HepG2 (cell line): ENCODE measurements at regions not wholly inside any gene's neighbourhood (a gene's known extent, or its start where the extent isn't known, plus 50 kb on each side); places are given as distances from the start of the nearest gene placed in this dataset.

Experiments used
- ATAC-seq: fragments of 200-7000 bp; cut with Tn5 transposase; 3 replicates; pipeline ENCODE4 v1.9.1; 2020; ENCODE audit warnings: mild to moderate bottlenecking, moderate library complexity
- BruUV-seq: library from RNA; stranded (reverse); fragments of 400-500 nt; replicated peaks from 2 replicates; lab custom pipeline; 2021; lab: Mats Ljungman, UMichigan
- CTCF ChIA-PET: fragments of 300-600 bp; formaldehyde crosslinking; extraction: SDS; loops from one replicate; lab custom pipeline; 2021; ENCODE audit warnings: low total read pairs, inconsistent platforms, low intra/inter-chr PET ratio; lab: Yijun Ruan, JAX
- POLR2A ChIA-PET: fragments of 350-600 bp; sonication (Branson Sonifier 250); formaldehyde crosslinking; loops from one replicate; lab custom pipeline; 2020; ENCODE audit warnings: antibody characterized with exemption, inconsistent platforms; lab: Yijun Ruan, JAX
- DNase-seq: peaks from one replicate; pipeline ENCODE4 v3.0.0-alpha.2; 2015; ENCODE audit warnings: low spot score
- FAIRE-seq: peaks from 3 replicates; lab custom pipeline; 2011; peaks lifted over from hg19 to GRCh38; lab: Jason Lieb, UNC
- H2AFZ ChIP-seq: one replicate; pipeline ENCODE4 v1.6.1; 2011; ENCODE audit warnings: low read length, inconsistent platforms
- H3K27ac ChIP-seq: fragments of 300-600 bp; 3 replicates; pipeline ENCODE4 v1.8.0; 2011; ENCODE audit warnings: mixed run types, mild to moderate bottlenecking, mixed read lengths, low read length, inconsistent platforms; ENCODE audit not compliant: insufficient read depth; ENCODE audit errors: extremely low read length
- H3K27me3 ChIP-seq, 2 experiments: fragments of 200-600 bp in 1 of 2; 2 replicates in 1 of 2; 3 replicates in 1 of 2; pipeline versions ENCODE4 v1.6.0 to v1.8.0; 2011; ENCODE audit warnings: low read length in 2 of 2, mild to moderate bottlenecking in 2 of 2, moderate library complexity in 2 of 2, inconsistent platforms in 1 of 2; ENCODE audit not compliant: insufficient read depth in 2 of 2, control insufficient read depth in 1 of 2
- H3K36me3 ChIP-seq, 2 experiments: fragments of 200-600 bp in 1 of 2; replicated peaks in 1 of 2; 2 replicates in 1 of 2; 3 replicates in 1 of 2; pipeline versions ENCODE4 v1.5.1 to v1.8.0; 2011; ENCODE audit warnings: low read length in 2 of 2, inconsistent platforms in 1 of 2; ENCODE audit not compliant: insufficient read depth in 2 of 2, control insufficient read depth in 1 of 2
- H3K4me1 ChIP-seq: 2 replicates; pipeline ENCODE4 v1.5.1; 2012; ENCODE audit warnings: low read length, inconsistent platforms; ENCODE audit not compliant: insufficient read depth
- H3K4me2 ChIP-seq: 2 replicates; pipeline ENCODE4 v1.6.0; 2011; ENCODE audit warnings: low read depth, low read length, inconsistent platforms
- H3K4me3 ChIP-seq, 3 experiments: fragments of 200-600 bp in 1 of 3; sonication (generic), shearing (Covaris generic) in 1 of 3; replicated peaks in 1 of 3; 2 replicates each; pipeline ENCODE4 v1.5.1; 2011 to 2016; ENCODE audit warnings: low read length in 3 of 3, inconsistent platforms in 2 of 3, low read depth in 2 of 3, mild to moderate bottlenecking in 2 of 3, control low read depth in 1 of 3, mixed read lengths in 1 of 3; ENCODE audit not compliant: insufficient read depth in 1 of 3
- H3K79me2 ChIP-seq: one replicate; pipeline ENCODE4 v1.6.1; 2011; ENCODE audit warnings: low read length, inconsistent platforms; ENCODE audit not compliant: insufficient read depth
- H3K9ac ChIP-seq: 2 replicates; pipeline ENCODE4 v1.6.0; 2011; ENCODE audit warnings: mild to moderate bottlenecking, low read depth, low read length, inconsistent platforms; ENCODE audit not compliant: insufficient read depth
- H3K9me3 ChIP-seq: 2 replicates; pipeline ENCODE4 v1.5.1; 2012; ENCODE audit warnings: mild to moderate bottlenecking, low read length
- H4K20me1 ChIP-seq: 2 replicates; pipeline ENCODE4 v1.6.0; 2011; ENCODE audit warnings: inconsistent platforms, mild to moderate bottlenecking, low read length, moderate library complexity; ENCODE audit not compliant: insufficient read depth
- BRCA1 ChIP-seq: sonication (generic); formaldehyde crosslinking; IDR thresholded peaks from 2 replicates; pipeline ENCODE4 v1.4.0; 2020; ENCODE audit warnings: missing genetic modification reagents
- E2F5 ChIP-seq: sonication (generic); formaldehyde crosslinking; conservative IDR thresholded peaks from 2 replicates; pipeline ENCODE4 v1.4.0; 2020; ENCODE audit warnings: missing genetic modification reagents
- FOXA1 ChIP-seq, 2 experiments: fragments of 450-650 bp in 1 of 2; sonication (generic) in 1 of 2; formaldehyde crosslinking in 1 of 2; IDR thresholded peaks; 2 replicates each; pipeline versions ENCODE4 v1.4.0 to v1.6.1; 2016 to 2020; ENCODE audit warnings: missing genetic modification reagents in 1 of 2
- ISL2 ChIP-seq: sonication (generic); formaldehyde crosslinking; IDR thresholded peaks from 2 replicates; pipeline ENCODE4 v1.5.0; 2020; ENCODE audit warnings: missing genetic modification reagents
- MEF2D ChIP-seq: sonication (generic); formaldehyde crosslinking; IDR thresholded peaks from 2 replicates; pipeline ENCODE4 v1.5.1; 2020; ENCODE audit warnings: mild to moderate bottlenecking, missing genetic modification reagents
- NRL ChIP-seq: sonication (generic); formaldehyde crosslinking; IDR thresholded peaks from 2 replicates; pipeline ENCODE4 v1.5.0; 2020; ENCODE audit warnings: missing genetic modification reagents, mild to moderate bottlenecking, moderate library complexity, borderline replicate concordance
- PITX1 ChIP-seq: sonication (generic); formaldehyde crosslinking; IDR thresholded peaks from 2 replicates; pipeline ENCODE4 v1.5.1; 2020; ENCODE audit warnings: mild to moderate bottlenecking, missing genetic modification reagents
- SNAPC5 ChIP-seq: sonication (generic); formaldehyde crosslinking; IDR thresholded peaks from 2 replicates; pipeline ENCODE4 v1.8.1; 2023; ENCODE audit warnings: mild to moderate bottlenecking, missing genetic modification reagents, borderline replicate concordance
- TEAD3 ChIP-seq: optimal IDR thresholded peaks from 2 replicates; pipeline ENCODE3; 2016; ENCODE audit warnings: borderline replicate concordance
- TMF1 ChIP-seq: sonication (generic); formaldehyde crosslinking; IDR thresholded peaks from 2 replicates; pipeline ENCODE4 v1.8.1; 2022; ENCODE audit warnings: low read depth, missing genetic modification reagents
- ZMYM3 ChIP-seq: sonication (generic); formaldehyde crosslinking; IDR thresholded peaks from 2 replicates; pipeline ENCODE4 v1.5.1; 2020; ENCODE audit warnings: mild to moderate bottlenecking, missing genetic modification reagents
- ZNF337 ChIP-seq: sonication (generic); formaldehyde crosslinking; IDR thresholded peaks from 2 replicates; pipeline ENCODE4 v1.5.1; 2020; ENCODE audit warnings: missing genetic modification reagents, low read depth, mild to moderate bottlenecking, borderline replicate concordance
- ZNF570 ChIP-seq: sonication (generic); formaldehyde crosslinking; IDR thresholded peaks from 2 replicates; pipeline ENCODE4 v1.4.0; 2020; ENCODE audit warnings: mild to moderate bottlenecking, missing genetic modification reagents, borderline replicate concordance
- ZNF614 ChIP-seq: IDR thresholded peaks from 2 replicates; pipeline ENCODE4 v1.6.1; 2018; ENCODE audit warnings: missing biosample characterization, missing genetic modification reagents, inconsistent platforms, borderline replicate concordance
- ZNF780A ChIP-seq: sonication (generic); formaldehyde crosslinking; IDR thresholded peaks from 2 replicates; pipeline ENCODE4 v1.8.0; 2022; ENCODE audit warnings: mild to moderate bottlenecking, missing genetic modification reagents, moderate library complexity
- ZNF850 ChIP-seq: sonication (generic); formaldehyde crosslinking; conservative IDR thresholded peaks from 2 replicates; pipeline ENCODE4 v1.9.0; 2021; ENCODE audit warnings: mild to moderate bottlenecking, missing genetic modification reagents
- WGBS: methylation state at CpG from one replicate; pipeline ENCODE4 v1.1.6; 2017; ENCODE audit warnings: low lambda C conversion rate; 5-methylcytosine and 5-hydroxymethylcytosine counted together
- in situ Hi-C: cut with HindIII; loops from 2 replicates; pipeline ENCODE4 v1.10.0; 2017; ENCODE audit warnings: low pct_unique_long_range_greater_than_20kb; ENCODE audit not compliant: extremely low pct_ligation_motif_present
- intact Hi-C: fragments of 100-400 bp; cut with micrococcal nuclease; formaldehyde crosslinking; loops from one replicate; pipeline ENCODE4 v1.10.0; 2022; ENCODE audit not compliant: unreplicated experiment

GRCh38 chr5:147080391-147080790 lies 154.4 kb upstream of the STK32A start (continued):
- TF ChIP-seq ZMYM3 (no peak), ZNF780A (CRISPR knock-in tag) (no peak), BRCA1 (CRISPR knock-in tag) (no peak), ZNF570 (CRISPR knock-in tag) (no peak)

- CTCF ChIA-PET, result no interaction called here
- intact Hi-C loops, result no loop called here
- Histone ChIP-seq H3K9me3 (no peaks in the 10 kb centered on the region), H2AFZ (no peak overlapping the region), H3K9ac (no peak overlapping the region), H3K4me3 (no peak overlapping the region), H3K27me3 (no peaks in the 10 kb centered on the region; a peak in 1 of 5 replicates), H3K4me2 (no peak overlapping the region), H4K20me1 (no peaks in the 10 kb centered on the region), H3K4me1 (no peaks in the 10 kb centered on the region), H3K27ac (no peak overlapping the region)
- 7% methylated on average over 8 of the region's 8 CpGs for WGBS
- POLR2A ChIA-PET, result no interaction called here
- DNase-seq, result no peak
- FAIRE-seq, result no peak
- ATAC-seq, result no peak
- no peak for TF ChIP-seq ZNF850 (CRISPR knock-in tag)
- TF ChIP-seq E2F5 (CRISPR knock-in tag), result no peak
- TF ChIP-seq TMF1 (CRISPR knock-in tag), result no peak
- no peak for TF ChIP-seq PITX1 (CRISPR knock-in tag)
- no peak for TF ChIP-seq SNAPC5 (CRISPR knock-in tag)
- TF ChIP-seq ZNF337, result no peak
- no peak for TF ChIP-seq ZNF614 (CRISPR knock-in tag)
- no peak for TF ChIP-seq NRL (CRISPR knock-in tag)
- no peak for TF ChIP-seq MEF2D (CRISPR knock-in tag)
- no peak for TF ChIP-seq TEAD3 (CRISPR knock-in tag)
- no peak for TF ChIP-seq FOXA1 (IDR thresholded peaks at IDR 0.05)
- no peak for TF ChIP-seq FOXA1 (CRISPR knock-in tag; IDR thresholded peaks at IDR 0.05)
- TF ChIP-seq ISL2 (CRISPR knock-in tag), result no peak
- TF ChIP-seq, all 625 proteins: peak for 0
- in situ Hi-C loops, result no loop called here
- Histone ChIP-seq H3K36me3 (no peaks in the 10 kb centered on the region), H3K79me2 (no peaks in the 10 kb centered on the region)
- BruUV-seq, result no TSS peak
Measured at GRCh38 chr5:147081311-147081764, 153.5 kb upstream of the STK32A start.
